CD4-positive, alpha-beta memory T cell (primary cell): ENCODE measurements at regions not wholly inside any gene's neighbourhood (a gene's known extent, or its start where the extent isn't known, plus 50 kb on each side); places are given as distances from the start of the nearest gene placed in this dataset.

Experiments
- CTCF ChIA-PET: fragments of 350-600 bp; sonication (Branson Sonifier 250); formaldehyde crosslinking; loops from one replicate; lab custom pipeline; 2021; ENCODE audit warnings: inconsistent platforms; ENCODE audit not compliant: partially characterized antibody; lab: Charles Lee
- POLR2A ChIA-PET: fragments of 350-600 bp; sonication (Branson Sonifier 250); formaldehyde crosslinking; loops from one replicate; lab custom pipeline; 2021; ENCODE audit not compliant: partially characterized antibody; lab: Charles Lee
- DNase-seq, 5 donors: peaks; one replicate each; pipeline versions ENCODE4 v3.0.0 to v3.0.0-alpha.2; 2020 to 2022; ENCODE audit warnings: mixed read lengths in 1 of 5
- H3K27ac ChIP-seq: one replicate; pipeline ENCODE4 v1.7.0; 2013; ENCODE audit warnings: low read depth, low read length
- H3K27me3 ChIP-seq: 2 replicates; pipeline ENCODE4 v1.7.0; 2013; ENCODE audit warnings: mild to moderate bottlenecking, low read length, moderate library complexity; ENCODE audit not compliant: insufficient read depth
- H3K36me3 ChIP-seq: 2 replicates; pipeline ENCODE4 v1.7.0; 2013; ENCODE audit warnings: mild to moderate bottlenecking, low read length, moderate library complexity; ENCODE audit not compliant: insufficient read depth
- H3K4me1 ChIP-seq: 2 replicates; pipeline ENCODE4 v1.7.0; 2013; ENCODE audit warnings: mild to moderate bottlenecking, low read length, moderate library complexity; ENCODE audit not compliant: insufficient read depth
- H3K4me3 ChIP-seq, 2 donors: one replicate each; pipeline ENCODE4 v1.7.0; 2013; ENCODE audit warnings: low read length in 2 of 2, mild to moderate bottlenecking in 1 of 2
- H3K9me3 ChIP-seq, 2 donors: one replicate each; pipeline ENCODE4 v1.7.0; 2013; ENCODE audit warnings: low read length in 2 of 2, control low read depth in 1 of 2; ENCODE audit not compliant: control insufficient read depth in 1 of 2
- H3K27ac Mint-ChIP-seq, 7 donors: one replicate each; pipeline ENCODE4 v1.8.0; 2020 to 2021; ENCODE audit warnings: mixed read lengths in 7 of 7, mild to moderate bottlenecking in 6 of 7, inconsistent platforms in 3 of 7, moderate library complexity in 3 of 7
- H3K27me3 Mint-ChIP-seq, 2 donors: one replicate each; pipeline ENCODE4 v1.8.0; 2020 to 2021; ENCODE audit warnings: mixed read lengths in 2 of 2
- H3K36me3 Mint-ChIP-seq, 2 donors: one replicate each; pipeline ENCODE4 v1.8.0; 2020 to 2021; ENCODE audit warnings: mixed read lengths in 2 of 2, inconsistent platforms in 1 of 2, mild to moderate bottlenecking in 1 of 2
- H3K4me1 Mint-ChIP-seq, 4 donors: one replicate each; pipeline ENCODE4 v1.8.0; 2020 to 2021; ENCODE audit warnings: mixed read lengths in 4 of 4, mild to moderate bottlenecking in 1 of 4
- H3K4me3 Mint-ChIP-seq, 8 donors: one replicate each; pipeline ENCODE4 v1.8.0; 2020 to 2021; ENCODE audit warnings: mixed read lengths in 8 of 8, mild to moderate bottlenecking in 7 of 8, moderate library complexity in 6 of 8, inconsistent platforms in 3 of 8
- H3K9me3 Mint-ChIP-seq, 8 donors: one replicate each; pipeline ENCODE4 v1.8.0; 2020 to 2021; ENCODE audit warnings: mixed read lengths in 8 of 8, mild to moderate bottlenecking in 5 of 8, inconsistent platforms in 3 of 8, moderate library complexity in 1 of 8
- intact Hi-C: fragments of 100-400 bp; cut with micrococcal nuclease; formaldehyde crosslinking; loops from one replicate; pipeline ENCODE4 v1.15.1; 2023

DNA sequence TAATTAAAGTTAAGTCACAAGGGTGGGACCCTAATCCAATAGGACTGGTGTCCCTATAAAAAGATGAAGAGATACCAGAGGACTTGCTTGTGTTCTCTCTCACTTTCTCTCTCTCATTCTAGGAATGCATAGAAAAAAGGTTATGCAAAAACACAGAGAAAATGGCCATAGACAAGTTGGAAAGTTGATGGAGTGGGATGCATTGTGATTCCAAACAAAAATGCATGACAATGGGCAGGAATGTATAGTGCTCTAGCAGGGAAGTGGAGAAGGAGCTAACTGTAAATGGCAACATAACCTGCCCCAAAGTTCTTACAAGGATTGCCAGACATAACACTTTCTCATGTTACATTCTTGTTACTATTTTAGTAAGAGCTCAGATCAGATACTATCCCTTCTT is 301.6 kb upstream of the LRATD1 start:
- Histone ChIP-seq H3K4me3 (no peak overlapping the region), H3K27ac (no peak overlapping the region), H3K27me3 (no peaks in the 10 kb centered on the region), H3K9me3 (no peaks in the 10 kb centered on the region), H3K36me3 (no peaks in the 10 kb centered on the region), H3K4me1 (no peaks in the 10 kb centered on the region)
- H3K27ac Mint-ChIP-seq: no peak overlapping the region
- H3K36me3 Mint-ChIP-seq: no peaks in the 10 kb centered on the region
- H3K4me1 Mint-ChIP-seq: no peaks in the 10 kb centered on the region
- CTCF ChIA-PET: no interaction called here
- no peak overlapping the region for H3K4me3 Mint-ChIP-seq
- DNase-seq: no peak
- POLR2A ChIA-PET: no interaction called here
- intact Hi-C loops: no loop called here
- H3K9me3 Mint-ChIP-seq: peaks cover 0 to 10% (median 3%) of the 10 kb centered on the region in 8 donors
- peaks cover 0 to 1% of the 10 kb centered on the region in 2 donors for H3K27me3 Mint-ChIP-seq

DNA sequence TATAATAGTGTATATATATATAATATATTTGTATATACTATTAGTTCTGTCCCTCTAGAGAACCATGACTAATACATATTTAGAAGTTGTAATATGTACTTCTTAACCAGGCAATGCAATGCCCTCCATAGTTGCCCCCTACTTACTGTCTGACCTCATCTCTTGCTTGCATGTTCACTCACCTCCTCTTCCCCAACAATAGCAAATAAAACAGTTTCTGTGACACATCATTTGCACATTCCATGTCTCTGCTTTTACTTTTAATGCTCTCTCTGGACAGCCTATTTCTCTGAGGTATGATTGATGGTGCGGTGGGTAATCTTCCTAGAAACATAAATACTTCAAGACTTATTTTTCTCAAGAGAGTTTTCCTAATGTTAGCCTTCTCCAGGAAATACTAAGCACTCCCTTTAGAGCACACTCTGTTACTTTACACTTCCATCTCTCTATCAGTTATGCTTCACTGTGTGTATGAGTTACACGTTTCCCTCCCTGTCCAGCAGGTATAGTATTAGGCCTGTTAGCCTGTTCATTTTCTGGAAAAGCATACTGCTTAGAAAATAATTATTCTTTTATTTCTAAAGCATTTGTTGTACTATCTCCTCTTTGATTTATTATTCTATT is 295.6 kb upstream of the LRATD1 start:
- no peaks in the 10 kb centered on the region for H3K9me3 ChIP-seq
- POLR2A ChIA-PET: no interaction called here
- no peaks in the 10 kb centered on the region for H3K27me3 ChIP-seq
- no peaks in the 10 kb centered on the region for H3K36me3 Mint-ChIP-seq
- H3K4me1 ChIP-seq: no peaks in the 10 kb centered on the region
- H3K9me3 Mint-ChIP-seq: peaks cover 0 to 5% (median 3%) of the 10 kb centered on the region in 8 donors
- H3K4me1 Mint-ChIP-seq: no peaks in the 10 kb centered on the region
- no peaks in the 10 kb centered on the region for H3K27me3 Mint-ChIP-seq
- CTCF ChIA-PET: no interaction called here
- H3K4me3 Mint-ChIP-seq: no peak overlapping the region
- intact Hi-C loops: no loop called here
- no peaks in the 10 kb centered on the region for H3K36me3 ChIP-seq
- no peak overlapping the region for H3K27ac ChIP-seq
- no peak for DNase-seq
- H3K27ac Mint-ChIP-seq: no peak overlapping the region
- no peak overlapping the region for H3K4me3 ChIP-seq

DNA sequence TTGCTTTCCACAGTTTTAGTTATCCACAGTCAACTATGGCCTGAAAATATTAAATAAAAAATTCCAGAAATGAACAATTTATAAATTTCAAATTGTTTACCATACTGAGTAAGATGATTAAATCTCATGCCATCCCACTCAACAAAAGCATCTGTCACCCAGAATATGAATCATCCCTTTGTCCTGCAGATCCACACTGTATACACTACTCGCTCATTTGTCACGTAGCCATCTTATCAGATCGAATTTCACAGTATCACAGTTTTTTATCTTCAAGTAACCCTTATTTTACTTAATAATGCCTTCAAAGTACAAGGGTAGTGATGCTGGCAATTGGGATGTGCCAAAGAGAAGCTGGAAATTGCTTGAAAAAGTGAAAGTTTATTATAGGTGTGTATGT is 291.8 kb upstream of the LRATD1 start:
- H3K4me1 ChIP-seq: no peaks in the 10 kb centered on the region
- no peak overlapping the region for H3K27ac ChIP-seq
- no peaks in the 10 kb centered on the region for H3K36me3 ChIP-seq
- CTCF ChIA-PET: no interaction called here
- H3K4me3 ChIP-seq: no peak overlapping the region
- Mint-ChIP-seq H3K36me3 (no peaks in the 10 kb centered on the region), H3K9me3 (peaks cover 0 to 3% (median 0%) of the 10 kb centered on the region in 8 donors), H3K27me3 (no peaks in the 10 kb centered on the region), H3K4me3 (no peak overlapping the region), H3K4me1 (no peaks in the 10 kb centered on the region), H3K27ac (no peak overlapping the region)
- no peaks in the 10 kb centered on the region for H3K9me3 ChIP-seq
- POLR2A ChIA-PET: no interaction called here
- DNase-seq: no peak
- no peaks in the 10 kb centered on the region for H3K27me3 ChIP-seq
- intact Hi-C loops: no loop called here

DNA sequence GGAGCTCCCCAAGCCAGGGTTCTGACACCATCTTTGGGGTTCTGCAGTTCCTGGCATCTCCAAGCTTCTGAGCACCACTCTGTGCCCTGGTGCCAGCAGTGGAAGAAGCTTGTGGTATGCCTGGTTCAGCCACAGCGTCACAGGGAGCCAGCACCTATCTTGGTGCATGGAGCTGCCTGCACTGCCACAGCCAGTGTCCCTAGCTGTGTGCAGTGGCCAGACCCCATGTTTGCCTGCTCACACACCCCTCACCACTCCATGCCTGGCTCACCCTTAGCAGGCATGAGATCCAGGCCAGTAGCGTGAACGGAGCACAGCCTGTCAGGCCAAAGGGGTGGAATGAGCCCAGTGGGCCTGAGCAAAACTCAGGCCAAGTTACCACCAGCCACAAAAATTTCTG is 290.2 kb upstream of the LRATD1 start:
- intact Hi-C loops: no loop called here
- H3K27me3 ChIP-seq: no peaks in the 10 kb centered on the region
- H3K27me3 Mint-ChIP-seq: no peaks in the 10 kb centered on the region

DNA sequence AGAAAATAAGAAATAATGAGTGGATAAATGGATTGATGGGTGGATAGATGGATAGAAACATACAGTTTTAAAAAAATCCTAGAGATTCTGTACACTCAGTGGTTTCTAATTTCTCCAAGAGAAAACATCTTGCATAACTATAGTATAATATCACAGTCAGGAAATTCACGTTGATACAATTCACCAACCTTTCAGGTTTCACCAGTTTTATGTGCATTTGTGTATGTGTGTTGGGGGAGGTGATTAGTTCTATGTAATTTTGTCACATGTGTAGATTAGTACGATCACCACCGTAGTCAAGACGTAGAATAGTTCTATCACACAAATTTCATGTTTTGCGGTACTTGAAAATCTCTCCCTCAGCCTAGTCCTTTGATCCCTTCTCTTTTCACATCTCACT is 288.2 kb upstream of the LRATD1 start:
- Histone ChIP-seq H3K27ac (no peak overlapping the region), H3K36me3 (no peaks in the 10 kb centered on the region), H3K4me3 (no peak overlapping the region), H3K9me3 (no peaks in the 10 kb centered on the region), H3K27me3 (no peaks in the 10 kb centered on the region), H3K4me1 (no peaks in the 10 kb centered on the region)
- H3K4me1 Mint-ChIP-seq: no peaks in the 10 kb centered on the region
- DNase-seq: no peak
- no peak overlapping the region for H3K27ac Mint-ChIP-seq
- intact Hi-C loops: no loop called here
- no peak overlapping the region for H3K4me3 Mint-ChIP-seq
- H3K9me3 Mint-ChIP-seq: peaks cover 0 to 5% (median 2%) of the 10 kb centered on the region in 8 donors
- ChIA-PET POLR2A (no interaction called here), CTCF (no interaction called here)
- H3K36me3 Mint-ChIP-seq: no peaks in the 10 kb centered on the region
- H3K27me3 Mint-ChIP-seq: no peaks in the 10 kb centered on the region

More for the DNA sequence above, 290.2 kb upstream of the LRATD1 start:
- Mint-ChIP-seq H3K4me3 (no peak overlapping the region), H3K27ac (no peak overlapping the region), H3K4me1 (no peaks in the 10 kb centered on the region), H3K9me3 (peaks cover 0 to 3% (median 1%) of the 10 kb centered on the region in 8 donors), H3K36me3 (no peaks in the 10 kb centered on the region)
- ChIA-PET CTCF (no interaction called here), POLR2A (no interaction called here)
- no peak overlapping the region for H3K4me3 ChIP-seq
- no peak for DNase-seq
- no peaks in the 10 kb centered on the region for H3K4me1 ChIP-seq
- no peaks in the 10 kb centered on the region for H3K36me3 ChIP-seq
- H3K27ac ChIP-seq: no peak overlapping the region
- no peaks in the 10 kb centered on the region for H3K9me3 ChIP-seq

DNA sequence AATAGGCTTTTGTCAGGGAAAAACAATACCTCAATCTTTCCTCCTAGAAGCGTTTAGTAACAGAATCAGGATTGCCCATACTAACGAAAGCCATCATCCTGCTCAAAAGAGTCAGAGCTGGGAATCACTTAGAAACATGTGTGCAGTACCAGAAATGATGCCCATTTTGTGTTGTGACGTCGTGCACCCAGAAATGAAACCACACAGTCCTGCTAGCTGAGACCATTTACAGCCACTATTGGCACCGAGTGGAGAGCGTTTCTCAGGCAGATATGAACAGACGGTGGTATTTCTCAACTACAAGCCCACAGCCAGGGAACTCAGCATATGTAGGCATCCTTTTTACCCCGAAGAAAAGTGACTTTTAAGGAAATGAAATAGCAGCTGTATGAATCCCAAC is 284.3 kb upstream of the LRATD1 start:
- no peak overlapping the region for H3K4me3 Mint-ChIP-seq
- POLR2A ChIA-PET: no interaction called here

DNA sequence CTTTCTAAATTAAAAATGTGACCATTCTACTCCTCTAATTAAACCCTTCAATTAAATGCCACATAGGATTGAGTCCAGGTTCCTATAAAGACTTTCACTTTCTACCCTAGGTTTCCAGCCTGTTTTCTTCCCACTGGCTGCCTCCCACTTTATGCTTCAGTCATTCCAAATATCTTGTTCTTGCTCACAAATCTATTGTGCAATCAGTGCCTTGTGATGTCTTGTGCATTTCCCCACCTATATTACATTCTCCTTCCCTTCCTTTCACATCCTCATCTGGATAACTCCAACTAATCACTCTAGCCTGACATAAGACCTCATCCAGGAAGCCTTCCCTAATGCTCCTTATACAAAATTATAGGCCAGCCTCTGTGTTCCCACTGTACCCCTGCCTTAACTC is 281.7 kb upstream of the LRATD1 start:
- peak in 1 of 5 donors; percentile 21 for DNase-seq
- peaks cover 0 to 10% (median 4%) of the 10 kb centered on the region in 8 donors for H3K9me3 Mint-ChIP-seq
- intact Hi-C loops: no loop called here
- Histone ChIP-seq H3K4me3 (no peak overlapping the region), H3K36me3 (no peaks in the 10 kb centered on the region), H3K27ac (no peak overlapping the region), H3K9me3 (no peaks in the 10 kb centered on the region), H3K27me3 (no peaks in the 10 kb centered on the region), H3K4me1 (no peaks in the 10 kb centered on the region)
- POLR2A ChIA-PET: no interaction called here
- no peaks in the 10 kb centered on the region for H3K36me3 Mint-ChIP-seq
- no peaks in the 10 kb centered on the region for H3K4me1 Mint-ChIP-seq
- CTCF ChIA-PET: no interaction called here
- no peak overlapping the region for H3K27ac Mint-ChIP-seq
- H3K4me3 Mint-ChIP-seq: no peak overlapping the region
- no peaks in the 10 kb centered on the region for H3K27me3 Mint-ChIP-seq

More for the DNA sequence above, 284.3 kb upstream of the LRATD1 start:
- Histone ChIP-seq H3K27me3 (no peaks in the 10 kb centered on the region), H3K4me3 (no peak overlapping the region), H3K4me1 (no peaks in the 10 kb centered on the region), H3K9me3 (no peaks in the 10 kb centered on the region), H3K27ac (no peak overlapping the region), H3K36me3 (no peaks in the 10 kb centered on the region)
- no peak for DNase-seq
- no peaks in the 10 kb centered on the region for H3K4me1 Mint-ChIP-seq
- CTCF ChIA-PET: no interaction called here
- H3K9me3 Mint-ChIP-seq: peaks cover 0 to 7% (median 4%) of the 10 kb centered on the region in 8 donors
- no peaks in the 10 kb centered on the region for H3K27me3 Mint-ChIP-seq
- no peak overlapping the region for H3K27ac Mint-ChIP-seq
- no peaks in the 10 kb centered on the region for H3K36me3 Mint-ChIP-seq
- intact Hi-C loops: no loop called here

DNA sequence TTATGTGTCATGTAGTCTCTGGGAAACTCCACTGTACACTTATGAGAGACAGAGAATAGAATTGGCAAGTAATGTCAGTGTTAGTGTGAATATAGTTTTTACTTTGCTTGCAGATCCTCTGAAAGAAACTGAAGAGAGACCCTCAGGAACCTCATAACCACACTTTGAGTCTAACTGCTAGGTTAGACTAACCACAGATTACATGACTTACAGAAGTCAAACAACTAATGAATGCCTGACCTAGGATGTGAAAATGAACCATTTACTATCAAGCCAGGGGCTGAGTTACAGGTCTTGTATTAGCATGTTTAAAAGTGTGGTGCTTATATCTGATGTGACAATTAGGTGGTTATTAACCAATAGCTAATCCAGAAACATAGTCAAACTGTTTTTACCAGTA is 280.4 kb upstream of the LRATD1 start:
- H3K36me3 ChIP-seq: no peaks in the 10 kb centered on the region
- no peak for DNase-seq
- intact Hi-C loops: no loop called here
- ChIA-PET POLR2A (no interaction called here), CTCF (no interaction called here)
- Mint-ChIP-seq H3K27ac (no peak overlapping the region), H3K36me3 (no peaks in the 10 kb centered on the region), H3K9me3 (peaks cover 0 to 11% (median 4%) of the 10 kb centered on the region in 8 donors), H3K4me1 (no peaks in the 10 kb centered on the region), H3K4me3 (no peak overlapping the region), H3K27me3 (no peaks in the 10 kb centered on the region)
- H3K4me3 ChIP-seq: no peak overlapping the region
- H3K9me3 ChIP-seq: no peaks in the 10 kb centered on the region
- H3K27ac ChIP-seq: no peak overlapping the region
- no peaks in the 10 kb centered on the region for H3K4me1 ChIP-seq
- no peaks in the 10 kb centered on the region for H3K27me3 ChIP-seq
